Stimulated activated CD4-positive, alpha-beta T cell treated with anti-CD3 and anti-CD28 coated beads, TNF-alpha, amount 100 ng/mL, for 1 hour (primary cell): ENCODE measurements at regions not wholly inside any gene's neighbourhood (a gene's known extent, or its start where the extent isn't known, plus 50 kb on each side); places are given as distances from the start of the nearest gene placed in this dataset.
A peak's percentile ranks its signal among the peaks of the same experiment; 100 is the strongest.

Source experiments
- DNase-seq, 3 donors: peaks; one replicate each; pipeline ENCODE4 v3.0.0-alpha.2; 2020; ENCODE audit warnings: low read depth in 3 of 3, low spot score in 1 of 3

- no peak for DNase-seq
Measured at GRCh38 chr6:156564807-156565149, 212.4 kb upstream of the ARID1B start.

GRCh38 chr6:156564127-156564806 lies 212.9 kb upstream of the ARID1B start:
- DNase-seq: peak; percentile 22 to 67 (median 56)

DNA sequence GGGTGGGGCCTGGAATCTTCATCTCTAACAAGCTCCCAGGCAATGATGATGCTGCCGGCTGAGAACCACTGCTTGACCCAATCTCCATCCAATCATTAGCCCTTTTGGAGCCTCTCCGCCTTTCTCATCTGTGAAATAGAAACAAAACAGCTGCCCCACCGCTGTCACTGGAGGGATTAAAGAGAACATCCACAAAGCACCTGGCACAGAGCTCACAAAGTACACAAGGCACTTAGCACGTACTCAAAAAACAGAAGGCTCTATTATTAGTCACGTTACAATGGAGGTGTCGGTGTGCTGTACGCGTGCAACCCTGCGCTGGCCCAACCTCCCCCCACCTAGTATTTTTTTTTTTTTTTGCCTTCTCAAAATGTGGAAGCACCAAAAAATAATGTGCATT lies 213.5 kb upstream of the ARID1B start:
- DNase-seq: no peak

DNA sequence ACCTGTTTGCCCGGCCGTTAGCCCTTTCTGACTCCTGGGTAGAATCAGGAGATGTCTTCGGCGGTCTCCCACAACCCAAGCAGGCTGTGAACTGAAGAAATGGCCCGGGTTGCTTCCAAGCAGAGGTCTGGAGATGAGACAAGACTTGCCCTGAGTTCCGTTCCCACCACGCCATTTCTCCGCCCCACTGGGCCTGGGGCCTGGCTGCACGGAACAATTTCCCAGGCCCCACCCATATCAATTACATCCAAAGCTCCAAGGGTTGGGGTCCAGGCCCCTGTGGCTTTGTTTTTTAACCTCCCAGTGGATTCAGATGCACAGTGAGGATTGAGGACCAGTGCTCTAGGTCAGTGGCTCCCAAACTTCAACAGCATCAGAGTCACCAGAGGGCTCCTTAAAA lies 214.5 kb upstream of the ARID1B start:
- no peak for DNase-seq

DNA sequence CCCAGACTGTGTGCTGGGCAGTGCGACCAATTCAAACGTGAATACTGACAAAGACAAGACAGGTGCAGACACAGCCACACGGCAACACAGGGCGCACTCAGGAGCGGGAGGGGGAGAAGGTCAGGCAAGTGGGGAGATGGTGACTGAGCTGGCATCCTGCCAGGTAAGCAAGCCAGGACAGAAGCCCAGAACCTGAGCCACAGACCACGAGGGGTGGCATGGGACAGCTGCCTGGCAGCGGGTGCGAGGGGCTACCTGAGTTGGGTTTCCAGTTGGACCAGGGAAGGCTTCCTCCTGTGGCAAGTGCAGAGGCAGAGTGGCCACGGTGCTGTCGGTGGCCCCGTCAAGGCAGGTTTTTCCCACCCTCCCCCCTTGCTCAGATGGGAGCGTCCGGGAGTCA lies 215.2 kb upstream of the ARID1B start:
- DNase-seq: no peak

DNA sequence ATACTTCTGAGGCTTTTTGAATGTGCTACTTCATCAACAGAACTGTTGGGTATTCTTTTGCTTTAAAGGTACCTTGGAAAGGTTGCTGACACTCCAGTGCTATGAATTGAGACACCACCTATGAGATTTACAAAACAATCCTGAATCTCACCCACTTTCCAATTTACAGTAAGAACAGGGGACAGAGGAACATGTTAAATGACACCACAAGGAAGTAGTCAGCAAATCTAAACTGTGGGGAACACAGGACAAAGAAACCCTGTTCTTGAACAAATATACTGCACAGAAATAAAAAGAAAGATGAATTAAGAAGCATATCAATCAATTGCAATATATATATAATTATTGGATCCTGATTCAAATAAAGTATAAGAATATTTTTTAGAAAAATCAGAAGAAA lies 216.7 kb upstream of the ARID1B start:
- no peak for DNase-seq

DNA sequence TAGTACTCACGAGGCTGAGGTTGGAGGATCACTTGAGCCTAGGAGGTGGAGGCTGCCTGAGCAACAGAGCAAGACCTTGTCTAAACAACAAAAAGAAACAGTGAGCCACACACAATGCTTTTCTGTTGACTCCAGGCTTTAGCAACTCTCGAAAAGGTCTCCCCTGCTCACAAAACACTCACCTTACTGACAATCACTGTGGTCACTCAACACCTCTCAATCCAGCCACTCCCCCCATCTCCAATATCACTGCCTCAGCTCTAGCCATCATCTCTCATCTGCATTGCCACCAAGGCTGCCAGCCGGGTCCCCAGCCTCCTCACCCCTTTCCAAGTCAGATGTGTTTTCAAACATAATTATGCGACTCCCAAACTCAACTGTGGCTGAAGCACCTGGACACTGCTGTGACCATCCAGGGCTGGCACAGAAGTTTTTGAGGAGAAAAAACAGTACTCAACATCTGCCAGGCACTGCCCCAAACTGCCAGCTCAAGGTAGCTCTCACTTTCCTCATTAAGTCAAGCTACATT lies 218.0 kb upstream of the ARID1B start:
- no peak for DNase-seq

- DNase-seq: no peak
Measured at GRCh38 chr6:156557911-156558259, 219.3 kb upstream of the ARID1B start.

GRCh38 chr6:156557251-156557910 lies 219.8 kb upstream of the ARID1B start:
- DNase-seq: no peak

GRCh38 chr6:156556811-156557210 lies 220.4 kb upstream of the ARID1B start:
- no peak for DNase-seq

- no peak for DNase-seq
Measured at GRCh38 chr6:156555116-156555515, 222.1 kb upstream of the ARID1B start.

DNA sequence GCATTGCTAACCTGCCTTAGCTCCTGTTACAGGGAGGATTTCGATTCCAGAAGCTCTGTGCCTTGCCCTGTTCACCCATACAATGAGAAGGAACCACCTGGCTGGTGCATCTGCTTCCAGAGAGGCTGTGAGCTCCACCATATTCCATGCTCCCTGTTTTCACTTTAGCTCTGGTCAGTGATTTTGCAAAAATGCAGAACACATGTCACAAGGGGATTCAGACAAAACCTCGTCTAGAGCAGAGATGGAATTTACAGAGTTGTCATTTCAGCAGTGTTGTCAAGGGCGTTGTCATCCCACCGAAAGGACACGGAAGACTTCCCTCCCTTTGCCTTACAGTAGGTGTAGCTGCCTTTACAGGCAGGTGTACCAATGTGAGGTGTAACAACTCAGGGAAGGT lies 223.0 kb upstream of the ARID1B start:
- DNase-seq: no peak

DNA sequence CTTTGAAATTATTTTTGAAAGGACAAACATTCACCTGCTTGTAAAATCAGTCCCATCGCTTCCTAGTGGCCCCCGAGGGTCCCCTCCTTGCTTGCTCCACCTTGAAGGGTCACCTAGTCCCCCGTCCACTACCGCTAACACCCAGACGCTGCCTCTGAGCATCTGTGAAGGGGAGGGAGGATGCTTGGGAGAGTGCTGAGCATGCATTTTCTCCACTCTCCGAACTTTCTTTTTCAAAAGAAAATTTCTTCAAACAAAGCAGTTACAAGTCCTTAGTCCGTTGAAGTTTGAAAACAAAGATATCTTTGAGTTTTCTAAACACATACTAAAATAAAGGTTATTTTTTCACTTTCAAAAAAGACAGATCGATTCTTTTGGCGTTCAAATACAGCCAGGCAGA lies 224.3 kb upstream of the ARID1B start:
- no peak for DNase-seq

GRCh38 chr6:156550949-156551348 lies 226.2 kb upstream of the ARID1B start:
- DNase-seq: no peak

GRCh38 chr6:156545931-156546330 lies 231.2 kb upstream of the ARID1B start:
- DNase-seq: no peak

- no peak for DNase-seq
Measured at GRCh38 chr6:156545021-156545420, 232.2 kb upstream of the ARID1B start.

GRCh38 chr6:156544046-156544445 lies 233.1 kb upstream of the ARID1B start:
- DNase-seq: no peak

DNA sequence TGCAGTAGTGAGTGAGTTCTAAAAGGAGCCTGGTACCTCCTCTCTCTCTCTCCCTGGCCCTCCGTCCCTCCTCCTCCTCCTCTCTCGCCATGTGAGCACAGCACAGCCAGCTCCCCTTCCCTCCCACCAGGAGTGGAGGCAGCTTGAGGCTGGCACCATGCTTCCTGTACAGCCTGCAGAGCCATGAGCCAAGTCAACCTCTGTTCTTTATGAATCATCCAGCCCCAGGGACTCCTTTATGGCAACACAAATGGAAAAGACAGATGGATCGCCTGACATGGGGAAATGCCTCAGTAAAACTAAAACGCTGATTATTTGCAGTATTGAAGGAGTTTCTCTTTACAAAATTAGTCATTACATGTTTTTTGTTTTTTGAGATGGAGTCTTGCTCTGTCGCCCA lies 233.7 kb upstream of the ARID1B start:
- no peak for DNase-seq

DNA sequence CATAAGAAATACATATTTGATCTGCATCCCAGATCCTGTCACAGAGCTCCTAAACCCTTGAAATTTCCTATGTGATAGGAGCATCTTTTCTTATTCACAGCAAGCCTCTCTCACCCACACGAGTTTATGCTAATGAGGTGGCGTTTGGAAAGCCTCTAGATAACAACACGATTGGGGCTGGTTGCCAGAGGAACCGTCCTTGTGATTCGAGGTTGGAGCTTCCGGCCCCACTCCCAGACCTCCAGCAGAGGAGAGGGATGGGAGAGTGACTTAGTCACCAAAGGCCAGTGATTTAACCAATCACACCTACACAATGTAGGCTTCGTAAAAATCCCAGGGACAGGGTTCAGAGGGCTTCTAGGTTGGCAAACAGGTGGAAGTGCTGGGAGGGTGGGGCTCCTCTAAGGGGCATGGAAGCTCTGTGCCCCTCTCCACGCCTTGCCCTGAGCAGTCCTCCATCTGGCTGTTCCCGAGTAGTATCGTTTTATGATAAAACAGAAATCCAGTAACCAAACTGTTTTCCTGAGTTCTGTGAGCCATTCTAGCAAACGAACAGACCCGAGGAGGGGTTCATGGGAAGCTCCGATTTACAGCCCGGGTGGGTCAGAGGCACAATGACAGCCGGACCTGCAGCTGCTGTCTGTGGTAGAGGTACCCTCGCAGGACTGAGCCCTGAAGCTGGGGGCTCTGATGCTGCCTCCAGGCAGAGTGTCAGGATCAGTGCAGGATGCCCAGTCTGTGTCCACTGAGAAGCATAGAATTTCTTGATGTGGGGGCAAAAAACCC lies 238.1 kb upstream of the ARID1B start:
- DNase-seq: no peak

DNA sequence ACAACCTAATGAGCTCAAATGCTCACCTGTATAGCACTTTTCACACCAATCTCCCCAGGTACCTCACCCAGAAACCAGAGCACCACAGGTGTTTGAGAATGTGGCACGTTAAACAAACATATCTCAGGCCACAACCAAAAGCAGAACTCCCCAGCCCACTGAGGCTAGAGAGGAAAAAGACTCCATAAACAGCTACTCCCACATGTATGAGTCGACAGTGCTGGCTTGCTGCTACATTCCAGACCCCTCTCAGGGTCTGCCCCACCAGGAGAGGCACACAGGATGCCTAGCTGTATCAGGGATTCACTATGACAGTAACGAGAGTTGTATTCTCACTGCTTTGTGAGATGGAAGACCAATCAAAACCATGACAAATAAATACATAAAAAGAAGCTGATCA lies 242.6 kb upstream of the ARID1B start:
- no peak for DNase-seq

DNA sequence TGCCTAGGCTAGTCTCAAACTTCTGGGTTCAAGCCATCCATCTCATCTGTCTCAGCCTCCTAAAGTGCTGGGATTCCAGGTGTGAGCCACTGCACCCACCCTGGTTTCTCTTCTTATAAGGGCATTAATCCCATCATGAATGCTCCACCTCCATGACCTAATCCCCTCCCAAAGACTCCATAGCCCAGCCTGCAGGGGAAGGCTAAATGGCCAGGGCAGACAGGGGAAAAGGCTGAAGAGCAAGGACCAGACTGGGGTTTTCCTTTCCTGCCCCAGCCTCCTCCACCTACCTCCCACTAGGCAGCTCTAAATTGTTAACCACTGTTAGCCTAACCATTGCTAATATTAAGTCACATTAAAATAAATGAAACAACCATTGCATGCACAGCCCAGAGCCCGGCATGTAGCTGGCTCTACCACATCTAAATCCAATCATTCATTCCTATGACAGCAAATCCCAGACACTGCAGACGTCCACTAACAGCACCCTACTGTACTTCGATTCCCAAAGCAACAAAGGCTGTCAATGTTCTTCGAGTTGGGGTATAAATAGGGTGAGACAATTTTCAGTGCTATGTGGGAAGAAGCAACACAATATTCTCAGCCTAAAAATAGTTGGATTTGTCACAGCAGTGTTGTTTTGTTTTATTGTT lies 243.2 kb upstream of the ARID1B start:
- DNase-seq: no peak

DNA sequence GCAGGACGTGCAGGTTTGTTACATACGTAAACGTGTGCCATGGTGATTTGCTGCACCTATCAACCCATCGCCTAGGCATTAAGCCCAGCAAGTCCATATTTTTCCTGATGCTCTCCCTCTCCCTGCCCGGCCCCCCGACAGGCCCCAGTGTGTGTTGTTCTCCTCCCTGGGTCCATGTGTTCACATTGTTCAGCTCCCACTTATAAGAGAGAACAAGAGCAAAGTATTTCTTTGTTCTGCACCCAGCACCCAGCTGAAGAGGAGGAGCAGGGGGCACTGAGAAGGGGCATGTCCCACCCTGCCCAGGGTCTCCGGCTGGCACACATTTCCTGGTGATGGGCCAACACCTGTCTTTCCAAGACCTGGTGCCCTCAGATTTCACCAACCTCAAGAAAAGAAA lies 251.1 kb upstream of the ARID1B start:
- no peak for DNase-seq
